Anterior cingulate cortex (tissue), 58 donors: ENCODE measurements at regions not wholly inside any gene's neighbourhood (a gene's known extent, or its start where the extent isn't known, plus 50 kb on each side); places are given as distances from the start of the nearest gene placed in this dataset.
"Not testable (repeated sequence)": the region's sequence is repeated elsewhere in the genome, so short reads cannot be mapped to it uniquely, and the experiment has no call there.

Source experiments
- DNase-seq, 58 donors: peaks; one replicate each; lab custom pipeline; 2025; lab: John Stamatoyannopoulos, UW

GRCh38 chr3:95654570-95655362 lies 1159.6 kb upstream of the EPHA6 start:
- DNase-seq: no peak

DNA sequence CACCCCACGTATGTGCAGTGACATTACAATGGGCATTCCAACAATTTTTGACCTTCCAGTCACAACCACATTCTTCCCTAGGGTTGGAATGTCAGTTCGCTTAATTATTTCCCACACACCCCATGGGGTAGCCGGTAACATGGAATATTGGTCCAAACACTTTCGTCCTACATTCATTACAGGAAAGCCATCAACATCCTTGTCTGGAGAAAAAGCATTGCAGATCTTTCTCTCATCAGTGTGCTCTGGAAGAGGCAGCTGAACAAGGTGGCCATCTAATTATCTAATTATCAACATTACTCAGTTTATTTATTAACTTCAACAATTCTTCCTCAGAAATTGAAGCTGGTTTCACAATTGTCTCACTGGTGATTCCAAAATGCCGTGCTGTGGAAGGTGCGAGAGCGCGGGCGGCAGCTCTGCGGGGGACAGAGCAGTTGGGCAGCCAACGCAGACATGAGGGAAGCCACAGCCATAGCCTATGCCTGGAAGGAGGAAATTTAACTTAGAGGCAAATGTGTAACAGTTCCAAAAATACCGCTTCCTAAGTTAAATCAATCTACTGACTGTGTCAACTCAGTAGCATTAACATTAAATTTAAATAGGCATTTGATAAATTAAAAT lies 1158.9 kb upstream of the EPHA6 start:
- DNase-seq: no peak

- no peak for DNase-seq
These were observed 1143.6 kb upstream of the EPHA6 start for GRCh38 chr3:95670765-95671164.

- no peak for DNase-seq
These were observed 1141.2 kb upstream of the EPHA6 start for GRCh38 chr3:95673215-95673614.

DNA sequence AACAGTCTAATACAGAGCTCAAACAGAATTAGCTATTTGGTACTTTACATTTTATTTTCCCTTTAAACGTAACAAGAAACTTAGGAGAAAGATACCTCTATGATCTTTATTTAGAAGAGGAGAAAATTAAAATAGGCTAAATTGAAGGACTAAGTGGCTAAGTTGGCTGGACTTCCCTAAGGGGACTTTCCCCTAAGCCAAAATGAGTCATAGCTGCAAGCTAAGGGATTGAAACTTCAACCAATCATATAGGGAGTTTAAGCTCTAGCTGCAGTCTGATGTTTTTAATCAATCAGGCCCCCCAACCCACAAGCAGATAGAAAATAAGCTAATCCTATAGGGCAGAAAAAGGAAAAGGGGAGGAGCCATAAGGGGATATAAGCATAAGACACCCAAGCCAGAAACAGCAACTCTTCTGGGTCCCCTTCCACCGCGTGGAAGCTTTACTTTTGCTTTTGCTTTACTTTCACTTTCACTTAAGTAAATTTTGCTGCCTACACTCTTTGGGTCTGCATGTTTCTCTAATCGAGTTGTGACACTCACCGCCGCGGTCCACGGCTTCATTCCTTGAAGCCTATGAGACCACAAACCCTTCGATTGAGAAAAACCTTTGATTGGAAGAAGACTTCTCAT lies 1108.5 kb upstream of the EPHA6 start:
- no peak for DNase-seq

DNA sequence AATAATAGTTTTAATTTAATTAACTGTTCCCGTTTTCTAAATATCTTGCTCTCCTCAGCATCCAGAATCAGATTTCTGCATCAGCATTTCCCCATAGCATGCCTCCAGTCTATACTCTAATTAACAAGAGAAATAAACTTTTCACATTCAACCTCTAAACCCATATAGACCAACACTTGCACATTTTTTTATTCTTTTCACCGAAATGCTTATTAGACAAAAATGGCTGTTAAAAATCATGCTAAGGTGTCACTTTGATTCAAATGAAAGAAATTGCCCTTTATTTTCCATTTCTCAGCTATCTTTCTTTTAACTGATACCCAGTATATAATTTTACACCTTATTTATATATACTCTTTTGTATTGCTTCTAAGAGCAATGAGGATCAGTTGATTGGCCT lies 1107.1 kb upstream of the EPHA6 start:
- no peak for DNase-seq

- no peak for DNase-seq
These were observed 1103.7 kb upstream of the EPHA6 start for GRCh38 chr3:95710684-95711083.

GRCh38 chr3:95711789-95712188 lies 1102.6 kb upstream of the EPHA6 start:
- DNase-seq: no peak

DNA sequence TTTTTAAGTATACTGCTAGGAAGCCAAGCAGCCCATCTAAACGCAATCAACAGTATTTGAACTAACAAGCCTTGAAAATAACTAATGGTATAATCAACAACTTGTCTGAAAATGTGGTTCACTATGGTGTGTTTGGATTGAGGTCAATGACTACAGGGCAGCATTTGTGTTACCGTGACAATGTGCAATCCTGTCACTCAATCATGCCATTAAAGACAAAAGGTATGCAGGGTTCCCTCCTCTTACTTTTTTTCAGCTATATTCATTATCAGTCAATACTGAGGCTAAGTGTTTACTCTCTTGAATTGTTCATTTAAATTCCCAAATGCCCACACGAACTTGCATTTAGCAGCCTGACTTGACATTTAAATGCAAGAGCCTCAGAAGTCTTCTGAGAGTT lies 1099.3 kb upstream of the EPHA6 start:
- no peak for DNase-seq

DNA sequence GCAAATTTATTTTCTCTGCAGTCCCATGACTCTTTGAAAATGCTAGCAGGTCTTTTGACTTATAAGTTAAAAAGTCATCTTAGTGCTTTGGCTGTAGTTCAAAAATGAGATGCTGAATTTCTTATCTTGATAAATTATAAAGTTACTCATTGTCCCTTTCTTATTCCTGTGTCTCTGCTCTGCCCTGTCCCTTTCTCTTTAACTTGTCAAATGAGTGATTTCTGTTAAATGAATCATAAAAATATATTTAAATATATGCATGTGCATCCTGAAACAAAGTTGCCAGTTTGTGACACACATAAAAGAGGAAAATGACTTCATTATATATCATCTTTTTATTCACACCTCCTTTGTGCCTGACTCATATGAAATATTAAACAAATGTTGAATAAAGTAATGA lies 1097.3 kb upstream of the EPHA6 start:
- no peak for DNase-seq

DNA sequence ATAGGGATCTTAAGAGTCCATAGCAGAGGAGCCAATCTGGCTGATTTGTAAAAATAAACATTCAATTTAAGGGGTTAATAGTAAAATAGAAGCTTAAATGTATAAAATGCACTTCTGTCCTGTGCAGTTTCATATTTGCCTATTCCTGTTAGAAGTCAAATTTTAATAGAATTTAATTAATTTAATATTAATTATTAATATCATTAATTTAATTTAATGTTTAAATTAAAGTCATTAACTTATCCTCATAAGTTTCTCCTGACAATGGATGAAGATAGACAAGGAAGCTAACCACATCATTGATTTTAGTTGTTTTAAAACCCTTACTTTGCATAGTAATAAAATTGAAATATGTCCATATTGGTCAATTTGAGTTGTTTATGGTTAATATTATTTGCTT lies 1096.2 kb upstream of the EPHA6 start:
- DNase-seq: no peak

- DNase-seq: no peak
These were observed 1094.9 kb upstream of the EPHA6 start for GRCh38 chr3:95719481-95719880.

GRCh38 chr3:95721938-95722337 lies 1092.5 kb upstream of the EPHA6 start:
- no peak for DNase-seq

DNA sequence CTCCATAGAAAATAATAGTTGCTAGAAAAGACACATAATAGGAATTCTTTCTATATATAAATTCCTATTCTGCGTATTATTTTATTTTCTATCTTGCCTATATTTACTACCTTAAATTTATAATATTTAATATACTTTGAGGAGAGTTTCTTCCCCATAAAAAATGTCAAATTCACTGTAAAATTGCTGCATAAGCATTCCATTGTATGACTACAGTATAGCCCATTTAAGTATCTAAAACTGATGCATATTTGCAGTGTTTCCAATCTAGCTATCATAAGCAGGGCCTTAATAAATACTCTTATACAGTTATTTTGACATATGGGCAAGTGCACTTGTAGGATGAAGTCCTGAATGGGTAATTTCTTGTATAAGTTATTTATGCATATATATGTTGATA lies 1088.6 kb upstream of the EPHA6 start:
- DNase-seq: no peak

DNA sequence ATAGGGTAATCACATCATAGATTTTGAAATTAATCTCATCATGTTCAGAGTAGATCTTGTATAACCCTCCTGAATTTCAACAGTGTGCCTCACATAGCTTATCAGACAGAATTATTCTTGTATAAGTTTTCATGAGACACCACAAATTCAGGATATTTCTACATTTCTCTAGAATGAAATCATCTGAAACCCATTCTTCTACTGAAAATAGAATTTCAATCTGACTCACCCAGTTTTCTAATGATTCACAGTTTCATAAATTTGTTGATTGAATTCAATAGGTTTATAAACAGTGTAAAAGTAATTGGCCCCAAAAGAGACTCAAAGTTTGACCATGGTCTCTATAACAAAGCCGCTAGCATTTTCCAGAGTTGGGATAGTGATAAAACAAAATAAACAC lies 1082.6 kb upstream of the EPHA6 start:
- DNase-seq: no peak

GRCh38 chr3:95733336-95733735 lies 1081.1 kb upstream of the EPHA6 start:
- no peak for DNase-seq

DNA sequence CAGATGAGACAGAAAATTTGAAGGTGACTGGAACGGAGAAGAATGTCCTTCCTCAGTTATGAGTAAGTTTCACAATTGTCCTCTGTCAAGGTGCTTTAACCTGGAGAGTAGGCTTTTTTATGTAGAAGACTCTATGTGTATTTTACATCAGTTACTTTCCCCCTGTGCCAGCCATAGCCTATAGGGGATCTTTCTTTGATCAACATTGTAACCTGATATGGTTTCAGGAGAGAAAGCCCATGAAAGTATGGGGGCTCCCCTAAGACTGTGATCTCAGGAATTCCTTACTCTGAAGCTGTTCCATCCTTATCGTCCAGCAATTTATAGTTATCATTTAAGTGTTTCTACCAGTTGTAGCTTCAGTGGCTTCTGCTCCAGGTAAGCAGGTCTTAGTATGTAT lies 1076.3 kb upstream of the EPHA6 start:
- DNase-seq: no peak

- not testable (repeated sequence) for DNase-seq
These were observed 1069.5 kb upstream of the EPHA6 start for GRCh38 chr3:95744896-95745295.

DNA sequence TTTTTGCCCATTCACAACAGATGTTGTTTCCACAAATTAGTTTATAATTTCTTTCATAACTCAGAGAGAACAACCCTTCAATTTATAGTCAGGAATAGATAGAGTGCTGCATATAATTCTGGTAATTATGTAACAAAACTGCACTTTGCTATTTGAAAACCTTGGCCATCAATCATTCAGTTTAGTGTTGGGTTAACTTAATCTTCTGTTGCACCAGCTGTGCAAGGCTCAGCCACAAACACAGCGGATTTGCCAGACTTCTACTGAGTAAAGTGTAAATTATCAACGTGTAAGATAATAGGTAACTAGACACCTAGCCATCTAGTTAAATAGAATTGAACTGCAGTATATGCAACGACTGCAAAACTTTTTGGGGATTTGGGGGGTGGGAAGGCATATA lies 1064.3 kb upstream of the EPHA6 start:
- no peak for DNase-seq

DNA sequence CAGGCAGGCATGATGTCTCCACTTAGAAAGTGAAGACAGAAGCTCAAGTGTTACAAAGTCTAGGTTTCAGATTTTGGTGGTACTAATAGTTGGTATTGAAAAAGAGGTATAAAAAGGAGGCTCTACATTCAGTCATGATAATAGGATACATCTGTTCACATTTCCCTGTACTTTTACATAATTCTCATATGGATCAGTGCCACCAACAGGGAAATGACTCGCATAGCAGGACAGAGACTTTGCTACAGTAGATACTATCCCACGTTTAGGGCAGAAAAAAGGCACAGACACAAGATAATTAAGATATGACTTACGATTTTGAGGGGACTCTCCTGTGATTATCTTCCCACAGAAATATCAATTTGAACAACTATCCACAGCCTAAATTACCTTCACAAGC lies 1062.9 kb upstream of the EPHA6 start:
- no peak for DNase-seq

DNA sequence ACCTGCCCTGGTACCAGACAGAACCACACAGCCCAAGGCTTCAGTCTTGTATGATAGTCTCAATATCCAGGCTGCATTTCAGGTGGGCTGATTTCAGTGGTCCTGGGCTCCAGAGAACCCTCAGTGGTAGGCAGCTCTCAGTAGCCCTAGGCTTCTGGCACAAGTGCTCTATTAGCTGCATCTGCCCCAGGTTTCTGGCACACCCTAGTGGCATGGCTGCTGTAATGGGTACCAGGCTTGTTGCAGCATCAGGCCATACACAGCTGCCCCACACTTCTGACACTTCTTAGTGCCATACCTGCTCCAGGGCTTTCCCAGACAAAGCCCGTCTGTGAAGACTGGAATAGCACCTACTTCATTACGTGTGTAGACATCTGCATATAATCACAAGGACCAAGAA lies 1062.2 kb upstream of the EPHA6 start:
- DNase-seq: no peak

GRCh38 chr3:95758707-95759106 lies 1055.7 kb upstream of the EPHA6 start:
- DNase-seq: no peak
